ENCODE measurements at regions not wholly inside any gene's neighbourhood (a gene's known extent, or its start where the extent isn't known, plus 50 kb on each side); places are given as distances from the start of the nearest gene placed in this dataset.

DNA sequence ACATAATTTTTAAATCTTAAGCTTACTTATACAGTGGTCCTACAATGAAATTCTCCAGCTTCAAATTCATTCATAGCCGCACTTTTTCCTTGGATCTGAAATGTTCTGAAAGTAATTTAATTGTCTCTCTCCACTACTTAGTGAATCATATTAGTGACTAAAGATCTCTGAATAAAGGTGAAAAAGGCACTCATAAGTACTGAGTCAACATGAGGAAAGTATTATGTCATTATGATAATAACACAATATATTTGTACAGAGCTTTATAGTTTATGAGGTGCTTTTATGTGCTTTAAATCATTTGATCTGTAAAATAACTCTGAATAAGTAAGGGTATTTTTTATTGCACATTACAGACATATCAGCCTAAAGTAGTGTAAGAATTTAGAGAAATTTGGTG, 628.2 kb upstream of the SLITRK5 start:
- no peak for DNase-seq (ENCODE audit: low spot score in 2 of 2)
- no peaks in the 10 kb centered on the region for H3K36me3 Mint-ChIP-seq
- ATAC-seq, result no peak
- H3K27ac Mint-ChIP-seq, result no peak overlapping the region
- no peak overlapping the region for H3K4me3 Mint-ChIP-seq
- no peaks in the 10 kb centered on the region for H3K4me1 Mint-ChIP-seq
- H3K9me3 Mint-ChIP-seq, result peaks cover 17% of the 10 kb centered on the region

DNA sequence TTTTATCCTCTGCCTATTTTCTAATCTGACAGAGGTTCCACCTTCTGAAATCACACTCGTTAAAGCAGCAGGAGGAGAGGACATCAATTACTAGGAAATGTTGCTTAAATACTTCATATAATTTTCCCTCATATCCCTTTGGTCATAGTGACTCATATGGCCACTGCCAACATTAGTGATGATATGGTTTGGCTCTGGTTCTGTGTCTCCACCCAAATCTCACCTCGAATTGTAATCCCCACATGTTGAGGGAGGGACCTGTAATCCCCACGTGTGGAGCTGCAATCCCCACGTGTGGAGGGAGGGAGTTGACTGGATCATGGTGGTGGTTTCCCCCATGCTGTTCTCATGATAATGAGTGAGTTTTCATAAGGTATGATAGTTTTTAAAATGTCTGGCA, 618.4 kb upstream of the SLITRK5 start:
- Mint-ChIP-seq H3K36me3 (no peaks in the 10 kb centered on the region), H3K4me3 (no peak overlapping the region), H3K27ac (no peak overlapping the region), H3K9me3 (peaks cover 10% of the 10 kb centered on the region), H3K4me1 (no peaks in the 10 kb centered on the region)
- no peak for ATAC-seq
- DNase-seq (ENCODE audit: low spot score in 2 of 2), result no peak

DNA sequence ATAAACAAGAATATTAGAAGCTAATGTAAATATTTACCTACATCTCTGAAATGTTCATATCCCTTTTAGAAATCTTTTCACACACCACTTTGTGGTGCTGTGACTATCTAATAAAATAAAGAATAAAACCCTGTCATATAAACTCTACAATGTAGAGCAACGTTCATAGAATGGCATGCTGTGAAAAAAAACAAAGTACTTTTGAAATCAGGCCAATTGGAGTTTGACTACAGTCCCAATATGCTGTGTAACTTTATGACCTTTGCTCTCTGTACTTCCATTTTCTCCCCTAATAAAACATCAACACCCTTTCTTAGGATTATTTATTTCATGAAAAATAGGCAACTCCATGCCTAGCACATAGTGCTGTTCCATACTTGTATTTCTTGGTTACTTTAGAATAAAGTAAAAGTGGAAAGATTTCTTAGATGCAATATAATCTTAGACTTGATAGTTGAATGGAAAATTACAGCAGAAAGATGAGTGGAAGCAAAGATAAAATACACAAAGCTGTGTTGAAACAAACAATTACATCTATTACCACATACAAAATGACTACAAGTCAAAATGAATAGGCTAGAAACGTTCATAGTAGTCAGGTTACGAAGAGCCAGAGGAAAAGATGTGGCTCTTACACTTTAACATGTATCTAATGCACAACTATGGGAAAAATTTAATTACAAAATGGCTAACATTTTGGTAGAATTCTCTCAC, 613.2 kb upstream of the SLITRK5 start:
- DNase-seq (ENCODE audit: low spot score in 2 of 2), result no peak
- H3K9me3 Mint-ChIP-seq, result peaks cover 7% of the 10 kb centered on the region
- H3K4me1 Mint-ChIP-seq, result no peaks in the 10 kb centered on the region
- no peak overlapping the region for H3K4me3 Mint-ChIP-seq
- H3K27ac Mint-ChIP-seq, result no peak overlapping the region
- ATAC-seq, result no peak
- no peaks in the 10 kb centered on the region for H3K36me3 Mint-ChIP-seq

DNA sequence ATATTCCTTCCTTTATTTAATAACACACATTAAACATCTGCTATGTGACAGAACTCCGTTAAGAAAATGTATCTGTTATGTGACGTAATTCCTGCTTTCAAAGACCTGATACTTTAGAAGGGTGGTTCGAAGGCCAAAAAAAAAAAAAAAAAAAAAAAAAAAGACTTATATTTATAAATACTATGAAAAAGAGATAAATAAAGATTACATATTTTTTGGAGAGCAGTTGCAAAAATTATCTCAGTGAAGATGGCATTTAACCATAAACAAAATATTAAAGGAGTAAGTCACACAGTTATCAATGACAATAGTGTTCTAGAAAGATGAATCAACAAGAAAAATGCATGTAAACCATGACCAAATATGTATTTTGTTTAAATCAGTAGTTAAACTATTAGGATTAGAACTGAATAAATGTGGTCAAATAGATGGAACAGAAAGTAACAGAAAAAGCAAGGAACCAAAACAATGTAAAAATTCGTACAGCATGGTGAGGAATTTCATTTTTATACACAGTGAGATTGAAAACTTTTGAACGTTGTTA, 612.3 kb upstream of the SLITRK5 start:
- DNase-seq (ENCODE audit: low spot score in 2 of 2) (no peak), ATAC-seq (no peak)
- H3K4me3 Mint-ChIP-seq, result no peak overlapping the region
- peaks cover 4% of the 10 kb centered on the region for H3K9me3 Mint-ChIP-seq
- no peak overlapping the region for H3K27ac Mint-ChIP-seq
- no peaks in the 10 kb centered on the region for H3K4me1 Mint-ChIP-seq
- no peaks in the 10 kb centered on the region for H3K36me3 Mint-ChIP-seq

DNA sequence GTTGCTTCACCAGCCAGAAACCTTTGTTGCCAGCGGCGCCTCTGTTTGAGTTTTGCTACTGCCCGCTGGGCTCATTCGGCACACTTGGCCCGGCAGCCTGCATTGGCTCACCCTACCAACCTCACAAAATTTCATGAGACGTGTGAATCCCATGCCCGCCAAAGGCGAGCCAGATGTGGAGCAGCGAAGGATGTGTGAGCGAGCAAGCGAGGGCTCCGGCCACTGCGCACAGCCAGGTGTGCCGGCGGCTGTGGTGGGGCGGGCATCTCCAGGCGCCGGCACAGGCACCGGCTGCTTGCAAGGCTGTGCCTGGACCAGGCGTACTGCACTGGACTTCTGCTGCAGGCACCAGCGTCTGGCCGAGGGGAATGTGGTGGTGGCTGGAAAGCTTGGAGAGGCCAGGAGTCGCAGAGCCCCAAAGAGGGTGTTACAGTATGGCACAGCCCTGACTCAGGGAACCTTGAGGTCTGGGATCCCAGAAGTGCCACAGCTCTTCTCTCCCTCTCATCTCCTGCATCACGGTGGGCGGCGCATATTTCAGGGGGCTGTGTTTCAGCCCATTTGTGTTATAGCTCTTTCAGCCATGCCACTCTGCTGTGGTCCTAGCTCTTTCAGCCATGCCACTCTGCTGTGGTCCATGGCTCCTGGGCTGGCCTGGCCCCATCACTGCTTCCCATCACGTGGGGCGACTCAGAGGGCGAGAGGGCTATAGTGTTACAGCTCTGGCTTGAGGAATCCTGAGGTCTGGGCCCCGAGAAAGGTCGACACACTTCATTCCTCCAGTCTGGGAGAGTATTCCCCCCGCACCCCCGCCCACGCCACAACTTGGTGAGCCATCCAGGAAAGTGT, 592.0 kb upstream of the SLITRK5 start:
- H3K27ac Mint-ChIP-seq, result no peak overlapping the region
- ATAC-seq, result no peak
- DNase-seq (ENCODE audit: low spot score in 2 of 2), result no peak
- H3K4me3 Mint-ChIP-seq, result no peak overlapping the region
- no peaks in the 10 kb centered on the region for H3K4me1 Mint-ChIP-seq
- no peaks in the 10 kb centered on the region for H3K36me3 Mint-ChIP-seq
- H3K9me3 Mint-ChIP-seq, result peaks cover 7% of the 10 kb centered on the region

DNA sequence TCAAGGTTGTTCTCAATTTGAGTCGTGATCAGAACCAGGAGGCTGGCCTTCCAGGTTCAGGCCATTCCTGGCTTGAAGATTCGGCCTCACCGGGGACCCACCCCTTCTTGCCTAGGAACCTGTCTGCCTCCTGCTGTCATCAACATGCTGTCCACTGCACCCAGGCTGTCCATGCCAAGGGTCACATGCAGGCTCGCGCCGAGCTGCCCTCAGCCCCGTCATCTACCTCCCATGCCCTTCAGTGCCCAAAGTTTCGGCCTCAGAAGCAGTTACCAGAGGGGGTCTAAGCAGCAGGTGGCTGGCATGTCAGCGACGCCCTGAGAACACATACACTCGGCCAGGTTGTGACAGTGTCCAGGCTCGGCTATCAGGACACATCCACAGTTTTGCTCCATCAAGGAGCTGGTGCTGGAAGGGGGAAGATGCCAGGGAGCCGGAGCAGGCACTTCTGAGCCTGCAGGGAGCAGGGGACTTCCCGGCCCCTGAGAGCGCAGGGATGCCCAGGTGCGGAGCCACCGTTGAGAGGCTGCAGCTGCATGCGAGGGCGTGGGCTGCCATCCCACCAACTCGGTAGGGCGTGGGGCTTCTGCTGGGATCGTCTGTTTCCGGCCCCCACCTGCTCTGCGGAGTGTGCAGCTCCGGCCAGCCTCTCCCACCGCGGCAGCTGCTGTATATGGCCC, 590.9 kb upstream of the SLITRK5 start:
- H3K4me3 Mint-ChIP-seq, result no peak overlapping the region
- no peak for DNase-seq (ENCODE audit: low spot score in 2 of 2)
- no peaks in the 10 kb centered on the region for H3K4me1 Mint-ChIP-seq
- no peak for ATAC-seq
- H3K27ac Mint-ChIP-seq, result no peak overlapping the region
- H3K36me3 Mint-ChIP-seq, result no peaks in the 10 kb centered on the region
- peaks cover 7% of the 10 kb centered on the region for H3K9me3 Mint-ChIP-seq

DNA sequence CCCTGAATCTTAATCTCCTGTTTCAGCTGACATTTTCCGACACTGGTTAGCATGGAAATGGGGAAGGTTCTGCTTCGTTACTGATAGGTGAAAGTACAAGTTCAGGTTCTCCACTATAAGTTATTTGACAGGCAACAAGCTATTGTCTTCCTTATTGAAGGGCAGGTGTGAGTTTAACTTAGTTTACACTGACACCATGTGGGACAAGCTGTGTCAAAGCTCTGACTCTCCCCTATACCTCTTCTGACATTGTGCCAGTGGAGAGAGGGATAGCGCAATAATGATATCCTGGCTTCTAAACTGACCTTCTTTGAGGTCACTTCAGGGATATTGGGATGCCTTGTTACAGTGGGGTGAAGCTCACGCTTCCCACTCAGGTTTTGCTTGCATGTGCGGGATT, 587.0 kb upstream of the SLITRK5 start:
- Mint-ChIP-seq H3K4me3 (no peak overlapping the region), H3K9me3 (peaks cover 7% of the 10 kb centered on the region), H3K4me1 (no peaks in the 10 kb centered on the region), H3K27ac (no peak overlapping the region), H3K36me3 (no peaks in the 10 kb centered on the region)
- no peak for DNase-seq (ENCODE audit: low spot score in 2 of 2)
- ATAC-seq, result no peak

DNA sequence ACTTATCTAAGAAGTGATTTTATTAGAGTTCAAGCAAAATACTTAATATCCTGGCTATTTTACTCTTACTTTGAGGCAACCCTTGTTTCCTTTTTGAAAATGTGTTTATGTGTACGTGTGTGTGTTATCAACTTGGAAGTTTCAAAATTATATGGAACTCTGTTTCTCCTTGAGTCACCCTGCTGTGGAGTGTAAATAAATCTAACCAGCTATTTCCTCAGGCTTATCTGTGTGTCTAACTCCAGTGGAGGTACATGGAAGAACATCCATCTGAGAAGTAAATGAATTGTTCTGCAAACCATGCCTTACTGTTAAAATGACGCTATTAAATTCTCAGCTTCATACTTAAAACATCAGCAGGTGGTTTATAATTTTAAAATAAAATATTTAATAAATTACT, 583.4 kb upstream of the SLITRK5 start:
- no peak for ATAC-seq
- H3K4me1 Mint-ChIP-seq, result no peaks in the 10 kb centered on the region
- DNase-seq (ENCODE audit: low spot score in 2 of 2), result no peak
- no peaks in the 10 kb centered on the region for H3K36me3 Mint-ChIP-seq
- peaks cover 7% of the 10 kb centered on the region for H3K9me3 Mint-ChIP-seq
- H3K4me3 Mint-ChIP-seq, result no peak overlapping the region
- no peak overlapping the region for H3K27ac Mint-ChIP-seq

DNA sequence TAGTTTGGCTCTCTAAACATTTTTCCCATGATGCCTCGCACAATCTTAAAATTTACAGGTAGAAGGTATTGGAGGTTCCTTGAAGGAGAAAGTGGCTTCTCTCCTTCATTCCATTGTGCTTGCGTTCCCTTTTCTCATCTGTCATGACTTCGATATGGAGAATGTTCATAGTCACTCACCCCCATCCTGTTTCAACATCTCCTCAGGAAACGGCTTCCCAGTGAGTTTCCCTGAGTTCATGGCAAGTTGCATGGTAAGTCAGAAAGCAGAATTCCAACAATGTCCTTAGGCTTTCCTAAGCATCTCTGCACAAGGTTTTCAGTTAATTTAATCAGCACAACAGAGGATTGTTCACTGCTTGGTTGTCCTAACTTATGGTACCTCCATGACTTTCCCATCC, 581.8 kb upstream of the SLITRK5 start:
- Mint-ChIP-seq H3K4me3 (no peak overlapping the region), H3K36me3 (no peaks in the 10 kb centered on the region), H3K27ac (no peak overlapping the region), H3K4me1 (no peaks in the 10 kb centered on the region), H3K9me3 (peaks cover 3% of the 10 kb centered on the region)
- ATAC-seq (no peak), DNase-seq (ENCODE audit: low spot score in 2 of 2) (no peak)

DNA sequence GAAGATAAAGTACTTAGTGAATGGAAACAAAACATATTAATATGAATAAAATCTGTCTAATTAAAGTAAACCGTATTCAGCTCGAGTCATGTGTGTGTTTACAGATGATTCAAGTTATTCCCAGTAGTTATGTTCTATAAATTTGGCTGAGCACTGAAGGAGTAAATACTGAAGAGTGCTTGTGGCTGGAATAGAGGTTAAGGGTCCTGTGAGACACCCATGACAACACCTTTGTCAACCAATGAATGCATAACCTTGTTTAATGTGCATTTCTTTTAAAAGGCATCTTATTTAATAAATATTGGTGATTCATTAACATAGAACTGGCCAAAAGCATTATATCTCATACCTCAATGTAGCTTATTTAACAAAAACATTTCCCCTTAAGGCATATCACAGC, 577.8 kb upstream of the SLITRK5 start:
- H3K9me3 Mint-ChIP-seq, result peaks cover 7% of the 10 kb centered on the region
- no peak overlapping the region for H3K4me3 Mint-ChIP-seq
- H3K27ac Mint-ChIP-seq, result no peak overlapping the region
- H3K4me1 Mint-ChIP-seq, result no peaks in the 10 kb centered on the region
- H3K36me3 Mint-ChIP-seq, result no peaks in the 10 kb centered on the region
- no peak for DNase-seq (ENCODE audit: low spot score in 2 of 2)
- no peak for ATAC-seq

DNA sequence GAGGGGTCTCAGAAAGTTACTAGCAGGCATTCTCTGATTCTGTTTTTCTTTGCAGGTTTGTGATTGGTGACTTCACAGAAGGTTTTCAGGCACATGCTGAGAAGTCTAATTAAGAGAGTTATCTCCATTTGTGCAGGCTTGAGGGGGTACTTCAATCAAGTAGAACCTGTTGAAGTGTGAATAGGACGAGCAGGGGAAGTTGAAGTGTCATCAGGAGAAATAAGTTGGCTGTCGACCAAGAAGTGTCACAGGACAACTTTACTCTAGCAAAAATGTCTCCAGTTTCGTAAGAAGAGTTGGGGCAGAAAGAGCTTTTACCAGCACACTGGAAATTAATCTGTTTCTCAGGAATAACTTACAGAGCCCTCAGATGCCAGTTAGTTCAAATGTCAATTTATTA, 576.5 kb upstream of the SLITRK5 start:
- no peak for DNase-seq (ENCODE audit: low spot score in 2 of 2)
- H3K4me1 Mint-ChIP-seq, result no peaks in the 10 kb centered on the region
- ATAC-seq, result no peak

DNA sequence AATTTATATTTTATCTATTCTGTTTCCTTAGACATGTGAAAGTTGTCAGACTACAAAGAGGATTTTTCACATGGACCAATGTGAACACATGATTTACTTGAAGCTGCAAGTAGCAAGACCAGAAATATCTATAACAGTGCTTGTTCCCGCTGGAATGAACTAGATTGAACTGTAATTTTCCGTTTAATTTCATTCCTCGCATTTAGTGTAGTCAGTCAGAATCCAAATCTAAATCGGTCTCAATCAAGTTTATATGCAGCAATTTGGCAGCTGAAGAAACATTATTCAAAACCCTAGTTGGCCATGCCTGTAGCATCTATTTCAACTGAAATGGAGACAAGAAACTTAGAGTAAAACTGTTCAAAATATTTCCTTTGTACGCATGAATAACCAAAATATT, 570.7 kb upstream of the SLITRK5 start:
- no peak for ATAC-seq
- no peak for DNase-seq (ENCODE audit: low spot score in 2 of 2)
- no peaks in the 10 kb centered on the region for H3K36me3 Mint-ChIP-seq
- H3K27ac Mint-ChIP-seq, result no peak overlapping the region
- H3K4me3 Mint-ChIP-seq, result no peak overlapping the region
- peaks cover 4% of the 10 kb centered on the region for H3K9me3 Mint-ChIP-seq
- H3K4me1 Mint-ChIP-seq, result no peaks in the 10 kb centered on the region

More for the DNA sequence above, 576.5 kb upstream of the SLITRK5 start:
- Mint-ChIP-seq H3K27ac (no peak overlapping the region), H3K9me3 (peaks cover 6% of the 10 kb centered on the region), H3K4me3 (no peak overlapping the region), H3K36me3 (no peaks in the 10 kb centered on the region)

DNA sequence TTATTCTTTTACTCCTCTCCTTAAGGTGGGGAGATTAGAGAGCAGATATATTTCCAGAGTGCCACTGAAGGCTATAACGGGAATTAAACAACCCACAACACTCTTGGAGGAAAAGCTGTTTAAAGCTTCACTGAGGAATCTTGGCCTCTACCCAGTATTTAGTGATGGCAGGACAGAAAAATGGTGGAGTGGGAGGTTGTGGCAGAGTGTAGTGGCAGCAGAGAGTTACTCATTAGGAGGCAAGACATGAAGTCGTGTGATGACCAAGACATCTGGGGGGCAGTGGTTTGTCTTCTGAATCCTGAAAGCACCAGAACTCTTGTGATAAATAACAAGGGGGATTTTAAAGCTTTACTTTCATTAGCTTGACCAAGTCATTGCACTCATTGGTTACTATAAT, 563.5 kb upstream of the SLITRK5 start:
- Mint-ChIP-seq H3K27ac (no peak overlapping the region), H3K36me3 (no peaks in the 10 kb centered on the region), H3K9me3 (no peaks in the 10 kb centered on the region), H3K4me1 (no peaks in the 10 kb centered on the region), H3K4me3 (no peak overlapping the region)
- no peak for ATAC-seq
- no peak for DNase-seq (ENCODE audit: low spot score in 2 of 2)

DNA sequence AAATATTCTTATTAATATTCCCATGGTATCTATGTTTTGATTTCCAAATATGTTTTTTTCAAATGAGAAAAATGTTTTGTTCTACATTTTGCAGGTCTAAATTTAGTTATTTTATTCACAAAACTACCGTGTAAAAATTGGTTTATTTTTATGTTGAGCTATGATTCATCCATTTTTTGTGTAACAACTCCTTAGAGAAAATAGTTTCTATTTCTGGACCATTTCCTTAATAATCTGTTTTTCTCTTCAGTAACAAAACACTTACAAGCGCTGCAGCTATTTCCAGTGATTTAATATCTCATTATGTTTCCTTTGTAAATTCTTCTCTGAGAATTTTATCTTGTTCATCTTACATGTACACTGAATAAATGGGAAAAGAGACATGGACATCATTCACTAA, 550.7 kb upstream of the SLITRK5 start:
- Mint-ChIP-seq H3K9me3 (peaks cover 5% of the 10 kb centered on the region), H3K36me3 (no peaks in the 10 kb centered on the region), H3K4me1 (peaks cover 7% of the 10 kb centered on the region), H3K4me3 (no peak overlapping the region), H3K27ac (no peak overlapping the region)
- DNase-seq (ENCODE audit: low spot score in 2 of 2), result no peak
- no peak for ATAC-seq

DNA sequence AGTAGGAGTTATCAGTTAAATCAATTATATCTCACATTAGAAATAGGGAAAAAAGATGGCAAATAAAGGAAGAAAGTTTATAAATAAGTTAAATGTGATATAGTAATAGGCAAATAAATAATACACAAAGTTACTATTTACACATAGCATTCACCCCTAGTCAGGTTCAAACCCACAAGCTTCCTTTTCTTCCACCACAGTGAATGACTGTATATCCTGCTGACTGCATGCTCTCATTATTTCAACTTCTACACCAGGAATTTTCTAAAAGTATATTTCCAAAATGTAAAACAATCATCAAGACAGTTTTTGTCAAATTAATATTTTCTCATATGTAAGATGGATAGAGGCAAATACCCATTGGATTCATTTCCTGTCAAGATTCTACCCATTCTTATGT, 548.6 kb upstream of the SLITRK5 start:
- Mint-ChIP-seq H3K36me3 (no peaks in the 10 kb centered on the region), H3K9me3 (peaks cover 7% of the 10 kb centered on the region), H3K27ac (no peak overlapping the region), H3K4me3 (no peak overlapping the region), H3K4me1 (peaks cover 7% of the 10 kb centered on the region)
- DNase-seq (ENCODE audit: low spot score in 2 of 2) (no peak), ATAC-seq (no peak)
